Type B pancreatic cell (in vitro differentiated cells): ENCODE measurements at regions not wholly inside any gene's neighbourhood (a gene's known extent, or its start where the extent isn't known, plus 50 kb on each side); places are given as distances from the start of the nearest gene placed in this dataset.

ENCODE experiments used
- DNase-seq: peaks from one replicate; pipeline ENCODE4 v3.0.0; 2021; ENCODE audit warnings: mixed read lengths; ENCODE audit not compliant: unreplicated experiment; ENCODE audit errors: extremely low spot score
- H3K27ac Mint-ChIP-seq: 2 replicates; pipeline ENCODE4 v1.8.0; 2021; ENCODE audit warnings: mild to moderate bottlenecking, mixed read lengths
- H3K27me3 Mint-ChIP-seq: 2 replicates; pipeline ENCODE4 v1.8.0; 2021; ENCODE audit warnings: mixed read lengths
- H3K36me3 Mint-ChIP-seq: 2 replicates; pipeline ENCODE4 v1.8.0; 2021; ENCODE audit warnings: mixed read lengths
- H3K4me1 Mint-ChIP-seq: one replicate; pipeline ENCODE4 v1.8.0; 2021; ENCODE audit warnings: mixed read lengths; ENCODE audit not compliant: unreplicated experiment
- H3K4me3 Mint-ChIP-seq: 2 replicates; pipeline ENCODE4 v1.8.0; 2021; ENCODE audit warnings: mild to moderate bottlenecking, mixed read lengths
- H3K9me3 Mint-ChIP-seq: 2 replicates; pipeline ENCODE4 v1.8.0; 2021; ENCODE audit warnings: mixed read lengths
- CTCF ChIP-seq: fragments of 200-600 bp; sonication (generic); conservative IDR thresholded peaks from 2 replicates; pipeline ENCODE4 v1.5.0; 2021; ENCODE audit warnings: antibody characterized with exemption, mild to moderate bottlenecking

- no peaks in the 10 kb centered on the region for H3K36me3 Mint-ChIP-seq
- H3K9me3 Mint-ChIP-seq = no peaks in the 10 kb centered on the region
- TF ChIP-seq CTCF = no peak
- H3K27ac Mint-ChIP-seq = peak overlapping the region; percentile 26
- peaks cover 51% of the 10 kb centered on the region for H3K27me3 Mint-ChIP-seq
- H3K4me1 Mint-ChIP-seq = peaks cover 4% of the 10 kb centered on the region
- no peak overlapping the region for H3K4me3 Mint-ChIP-seq
- DNase-seq = no peak
Observed at GRCh38 chr13:27352698-27353097, 71.7 kb upstream of the GTF3A start.

DNA sequence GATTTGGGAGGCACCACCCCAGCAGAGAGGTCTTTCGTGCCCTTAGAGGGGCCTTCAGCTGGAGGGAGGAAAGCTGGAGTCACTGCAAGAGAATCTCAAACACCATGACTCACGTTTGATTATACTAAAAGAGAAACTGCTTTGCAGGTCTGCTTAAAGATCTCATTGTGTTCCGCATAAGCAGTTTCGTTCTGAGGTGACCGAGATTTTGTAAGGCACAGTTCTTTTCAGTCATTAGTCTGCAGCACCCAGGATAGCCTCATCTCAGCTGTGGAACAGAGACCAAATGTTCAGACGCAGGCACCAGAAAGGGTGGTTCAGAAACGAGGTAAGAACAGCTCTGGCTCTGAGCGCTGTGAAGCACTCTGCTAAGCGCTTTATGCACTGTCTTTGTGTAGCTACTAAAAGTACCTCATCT is 71.2 kb upstream of the GTF3A start:
- TF ChIP-seq CTCF = no peak
- Mint-ChIP-seq H3K36me3 (no peaks in the 10 kb centered on the region), H3K27me3 (peaks cover 49% of the 10 kb centered on the region), H3K4me1 (peaks cover 4% of the 10 kb centered on the region), H3K4me3 (no peak overlapping the region), H3K9me3 (no peaks in the 10 kb centered on the region), H3K27ac (peak overlapping the region; percentile 26)
- no peak for DNase-seq

DNA sequence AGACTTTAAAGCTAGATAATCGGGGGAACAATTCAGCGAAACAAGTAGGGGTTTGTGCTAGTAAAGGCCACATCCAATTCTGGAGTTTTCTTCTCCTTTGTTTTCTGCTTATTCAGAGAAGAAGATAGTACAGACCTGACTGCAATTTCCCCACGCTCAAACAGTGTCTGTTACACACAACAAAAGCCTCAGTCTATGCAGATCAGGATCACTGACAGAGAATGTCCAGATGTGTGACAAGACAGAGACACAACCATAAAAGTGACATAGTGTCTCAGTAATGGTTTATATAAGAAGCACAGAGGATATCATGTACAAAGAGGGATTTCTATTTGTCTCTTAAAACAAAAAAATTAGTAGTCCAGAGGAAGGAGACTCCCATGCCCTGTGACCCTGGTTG is 70.7 kb upstream of the GTF3A start:
- Mint-ChIP-seq H3K4me3 (no peak overlapping the region), H3K4me1 (peaks cover 4% of the 10 kb centered on the region)

GRCh38 chr13:27354379-27354778 is 70.0 kb upstream of the GTF3A start:
- no peak for DNase-seq
- no peaks in the 10 kb centered on the region for H3K36me3 Mint-ChIP-seq
- peaks cover 52% of the 10 kb centered on the region for H3K27me3 Mint-ChIP-seq
- peaks cover 4% of the 10 kb centered on the region for H3K4me1 Mint-ChIP-seq
- no peak overlapping the region for H3K27ac Mint-ChIP-seq
- no peak overlapping the region for H3K4me3 Mint-ChIP-seq
- H3K9me3 Mint-ChIP-seq = no peaks in the 10 kb centered on the region
- TF ChIP-seq CTCF = no peak

More for the DNA sequence above, 70.7 kb upstream of the GTF3A start:
- Mint-ChIP-seq H3K27ac (peak overlapping the region; percentile 26), H3K36me3 (no peaks in the 10 kb centered on the region), H3K9me3 (no peaks in the 10 kb centered on the region), H3K27me3 (peaks cover 46% of the 10 kb centered on the region)
- TF ChIP-seq CTCF = no peak
- DNase-seq = no peak

GRCh38 chr13:27355894-27356293 is 68.5 kb upstream of the GTF3A start:
- Mint-ChIP-seq H3K36me3 (no peaks in the 10 kb centered on the region), H3K4me3 (no peak overlapping the region), H3K9me3 (no peaks in the 10 kb centered on the region), H3K27me3 (peaks cover 47% of the 10 kb centered on the region), H3K27ac (no peak overlapping the region), H3K4me1 (peaks cover 4% of the 10 kb centered on the region)
- TF ChIP-seq CTCF = no peak
- DNase-seq = no peak

- Mint-ChIP-seq H3K9me3 (no peaks in the 10 kb centered on the region), H3K4me1 (peaks cover 4% of the 10 kb centered on the region), H3K27me3 (peaks cover 54% of the 10 kb centered on the region), H3K36me3 (no peaks in the 10 kb centered on the region), H3K27ac (no peak overlapping the region), H3K4me3 (no peak overlapping the region)
- DNase-seq = no peak
- TF ChIP-seq CTCF = no peak
Observed at GRCh38 chr13:27358420-27358819, 66.0 kb upstream of the GTF3A start.
